Duodenal mucosa (tissue), 2 donors: ENCODE measurements at regions not wholly inside any gene's neighbourhood (a gene's known extent, or its start where the extent isn't known, plus 50 kb on each side); places are given as distances from the start of the nearest gene placed in this dataset.
"Not testable (repeated sequence)": the region's sequence is repeated elsewhere in the genome, so short reads cannot be mapped to it uniquely, and the experiment has no call there.

Experiments
- H3K27ac ChIP-seq: one replicate; pipeline ENCODE4 v1.7.0; 2013; ENCODE audit warnings: low read depth, low read length
- H3K27me3 ChIP-seq, 2 donors: one replicate each; pipeline ENCODE4 v1.7.0; 2013; ENCODE audit warnings: low read length in 2 of 2, control low read depth in 1 of 2; ENCODE audit not compliant: insufficient read depth in 2 of 2, control insufficient read depth in 1 of 2
- H3K36me3 ChIP-seq, 2 donors: one replicate each; pipeline ENCODE4 v1.7.0; 2013; ENCODE audit warnings: low read length in 2 of 2, control low read depth in 1 of 2; ENCODE audit not compliant: insufficient read depth in 2 of 2, control insufficient read depth in 1 of 2
- H3K4me1 ChIP-seq, 2 donors: one replicate each; pipeline ENCODE4 v1.7.0; 2013; ENCODE audit warnings: low read length in 2 of 2, control low read depth in 1 of 2; ENCODE audit not compliant: insufficient read depth in 2 of 2, control insufficient read depth in 1 of 2
- H3K4me3 ChIP-seq, 2 donors: one replicate each; pipeline ENCODE4 v1.7.0; 2013; ENCODE audit warnings: low read length in 2 of 2, low read depth in 1 of 2
- H3K9ac ChIP-seq, 2 donors: one replicate each; pipeline ENCODE4 v1.7.0; 2013; ENCODE audit warnings: low read length in 2 of 2, low read depth in 1 of 2
- H3K9me3 ChIP-seq, 2 donors: one replicate each; pipeline ENCODE4 v1.7.0; 2013; ENCODE audit warnings: low read length in 2 of 2, control low read depth in 1 of 2; ENCODE audit not compliant: control insufficient read depth in 1 of 2

GRCh38 chr5:157948738-157949410 lies 89.9 kb upstream of the CLINT1 start:
- no peak overlapping the region for H3K27ac ChIP-seq
- no peaks in the 10 kb centered on the region for H3K9me3 ChIP-seq
- peak overlapping the region in 1 of 2 donors; percentile 10 for H3K9ac ChIP-seq
- H3K27me3 ChIP-seq: no peaks in the 10 kb centered on the region
- H3K4me1 ChIP-seq: peaks cover 16 to 20% of the 10 kb centered on the region in 2 donors
- no peaks in the 10 kb centered on the region for H3K36me3 ChIP-seq
- H3K4me3 ChIP-seq: peak overlapping the region in 1 of 2 donors; percentile 50

- Histone ChIP-seq H3K9ac (no peak overlapping the region), H3K27me3 (no peaks in the 10 kb centered on the region), H3K36me3 (no peaks in the 10 kb centered on the region), H3K4me3 (no peak overlapping the region), H3K27ac (no peak overlapping the region), H3K9me3 (no peaks in the 10 kb centered on the region), H3K4me1 (peaks cover 16 to 20% of the 10 kb centered on the region in 2 donors)
These were observed 88.2 kb upstream of the CLINT1 start for GRCh38 chr5:157947156-157947555.

GRCh38 chr5:157945822-157946221 lies 86.9 kb upstream of the CLINT1 start:
- H3K36me3 ChIP-seq, H3K9me3 ChIP-seq, H3K4me3 ChIP-seq, H3K9ac ChIP-seq, H3K27me3 ChIP-seq, H3K27ac ChIP-seq: not testable (repeated sequence)
- H3K4me1 ChIP-seq: peaks cover 16 to 20% of the 10 kb centered on the region in 2 donors

- H3K27ac ChIP-seq: no peak overlapping the region
These were observed 86.0 kb upstream of the CLINT1 start for GRCh38 chr5:157944938-157945337.

GRCh38 chr5:157944077-157944633 lies 85.2 kb upstream of the CLINT1 start:
- Histone ChIP-seq H3K4me3 (no peak overlapping the region), H3K27me3 (no peaks in the 10 kb centered on the region), H3K27ac (no peak overlapping the region), H3K9ac (no peak overlapping the region), H3K4me1 (peaks cover 7 to 11% of the 10 kb centered on the region in 2 donors), H3K36me3 (no peaks in the 10 kb centered on the region), H3K9me3 (no peaks in the 10 kb centered on the region)

More at GRCh38 chr5:157944938-157945337, 86.0 kb upstream of the CLINT1 start:
- peaks cover 15 to 18% of the 10 kb centered on the region in 2 donors for H3K4me1 ChIP-seq
- H3K27me3 ChIP-seq: no peaks in the 10 kb centered on the region
- no peak overlapping the region for H3K9ac ChIP-seq
- H3K4me3 ChIP-seq: no peak overlapping the region
- no peaks in the 10 kb centered on the region for H3K36me3 ChIP-seq
- H3K9me3 ChIP-seq: no peaks in the 10 kb centered on the region

GRCh38 chr5:157942595-157942994 lies 83.7 kb upstream of the CLINT1 start:
- no peaks in the 10 kb centered on the region for H3K36me3 ChIP-seq
- no peak overlapping the region for H3K4me3 ChIP-seq
- H3K9ac ChIP-seq: no peak overlapping the region
- no peaks in the 10 kb centered on the region for H3K27me3 ChIP-seq
- peaks cover 0 to 3% of the 10 kb centered on the region in 2 donors for H3K4me1 ChIP-seq
- H3K27ac ChIP-seq: no peak overlapping the region
- no peaks in the 10 kb centered on the region for H3K9me3 ChIP-seq

- H3K27me3 ChIP-seq: no peaks in the 10 kb centered on the region
- H3K36me3 ChIP-seq: no peaks in the 10 kb centered on the region
- no peak overlapping the region for H3K27ac ChIP-seq
- H3K4me1 ChIP-seq: no peaks in the 10 kb centered on the region
- no peaks in the 10 kb centered on the region for H3K9me3 ChIP-seq
- H3K4me3 ChIP-seq: no peak overlapping the region
- H3K9ac ChIP-seq: no peak overlapping the region
These were observed 82.7 kb upstream of the CLINT1 start for GRCh38 chr5:157941616-157942015.

GRCh38 chr5:157938101-157938500 lies 79.2 kb upstream of the CLINT1 start:
- not testable (repeated sequence) for H3K9ac ChIP-seq, H3K4me1 ChIP-seq, H3K27ac ChIP-seq, H3K36me3 ChIP-seq, H3K27me3 ChIP-seq, H3K9me3 ChIP-seq, H3K4me3 ChIP-seq

GRCh38 chr5:157936776-157937501 lies 78.0 kb upstream of the CLINT1 start:
- H3K4me1 ChIP-seq, H3K36me3 ChIP-seq, H3K4me3 ChIP-seq, H3K9me3 ChIP-seq, H3K27me3 ChIP-seq, H3K9ac ChIP-seq, H3K27ac ChIP-seq: not testable (repeated sequence)

- peaks cover 7% of the 10 kb centered on the region in 2 donors for H3K9me3 ChIP-seq
- peaks cover 4 to 7% of the 10 kb centered on the region in 2 donors for H3K4me1 ChIP-seq
- no peaks in the 10 kb centered on the region for H3K27me3 ChIP-seq
- no peak overlapping the region for H3K4me3 ChIP-seq
- no peak overlapping the region for H3K27ac ChIP-seq
- H3K9ac ChIP-seq: no peak overlapping the region
- no peaks in the 10 kb centered on the region for H3K36me3 ChIP-seq
These were observed 75.7 kb upstream of the CLINT1 start for GRCh38 chr5:157934600-157934999.
